ENCODE measurements at regions not wholly inside any gene's neighbourhood (a gene's known extent, or its start where the extent isn't known, plus 50 kb on each side); places are given as distances from the start of the nearest gene placed in this dataset.
"Not testable (repeated sequence)": the region's sequence is repeated elsewhere in the genome, so short reads cannot be mapped to it uniquely, and the experiment has no call there.

- H3K27ac ChIP-seq: no peak overlapping the region
- TF ChIP-seq CTCF (IDR thresholded peaks at IDR 0.05) (no peak), ZFX (IDR thresholded peaks at IDR 0.05; ENCODE audit: borderline replicate concordance) (no peak)
Measured at GRCh38 chr7:125823538-125823937, 893.9 kb upstream of the POT1 start.

- H3K27ac ChIP-seq: no peak overlapping the region
- TF ChIP-seq CTCF (IDR thresholded peaks at IDR 0.05) (no peak), ZFX (IDR thresholded peaks at IDR 0.05; ENCODE audit: borderline replicate concordance) (no peak)
Measured at GRCh38 chr7:125820495-125820894, 890.9 kb upstream of the POT1 start.

GRCh38 chr7:125814100-125814499 is 884.5 kb upstream of the POT1 start:
- TF ChIP-seq ZFX (IDR thresholded peaks at IDR 0.05; ENCODE audit: borderline replicate concordance) (no peak), CTCF (IDR thresholded peaks at IDR 0.05) (no peak)

GRCh38 chr7:125806491-125806890 is 876.9 kb upstream of the POT1 start:
- H3K27ac ChIP-seq: not testable (repeated sequence)

More at GRCh38 chr7:125814100-125814499, 884.5 kb upstream of the POT1 start:
- no peak overlapping the region for H3K27ac ChIP-seq

GRCh38 chr7:125804273-125804672 is 874.6 kb upstream of the POT1 start:
- no peak overlapping the region for H3K27ac ChIP-seq
- TF ChIP-seq ZFX (IDR thresholded peaks at IDR 0.05; ENCODE audit: borderline replicate concordance) (no peak), CTCF (IDR thresholded peaks at IDR 0.05) (no peak)

GRCh38 chr7:125780153-125780552 is 850.5 kb upstream of the POT1 start:
- H3K27ac ChIP-seq: no peak overlapping the region

GRCh38 chr7:125775317-125775716 is 845.7 kb upstream of the POT1 start:
- no peak for TF ChIP-seq ZFX (IDR thresholded peaks at IDR 0.05; ENCODE audit: borderline replicate concordance)
- no peak for TF ChIP-seq CTCF (IDR thresholded peaks at IDR 0.05)
- H3K27ac ChIP-seq: no peak overlapping the region

More at GRCh38 chr7:125780153-125780552, 850.5 kb upstream of the POT1 start:
- TF ChIP-seq CTCF (IDR thresholded peaks at IDR 0.05) (no peak), ZFX (IDR thresholded peaks at IDR 0.05; ENCODE audit: borderline replicate concordance) (no peak)

- TF ChIP-seq ZFX (IDR thresholded peaks at IDR 0.05; ENCODE audit: borderline replicate concordance) (no peak), CTCF (IDR thresholded peaks at IDR 0.05) (no peak)
- no peak overlapping the region for H3K27ac ChIP-seq
Measured at GRCh38 chr7:125773113-125773785, 843.6 kb upstream of the POT1 start.
